ENCODE measurements at regions not wholly inside any gene's neighbourhood (a gene's known extent, or its start where the extent isn't known, plus 50 kb on each side); places are given as distances from the start of the nearest gene placed in this dataset.
"Not testable (repeated sequence)": the region's sequence is repeated elsewhere in the genome, so short reads cannot be mapped to it uniquely, and the experiment has no call there.

DNA sequence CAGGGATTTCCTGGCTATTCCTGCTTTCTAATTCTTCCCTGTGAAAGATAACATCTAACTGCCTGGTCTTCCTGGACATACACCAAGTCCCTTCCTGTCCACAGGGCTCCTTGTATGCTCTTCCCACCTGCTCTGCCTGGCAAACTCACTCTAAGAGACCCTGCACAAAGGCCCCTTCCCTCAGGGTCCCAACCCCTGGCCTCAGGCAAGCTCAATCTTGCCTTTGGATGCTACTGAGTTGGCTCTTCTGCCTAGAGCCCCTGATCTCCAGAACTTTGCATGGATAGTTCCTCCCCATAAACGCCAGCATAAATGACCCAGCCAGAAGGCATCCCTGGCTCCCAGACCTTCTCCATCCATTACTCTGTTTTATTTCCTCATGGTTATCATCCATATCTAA, 98.3 kb upstream of the OTOS start:
- WGBS (ENCODE audit: insufficient coverage): no CpG with 5 or more reads among the region's 1 CpG
- peaks cover 0 to 8% (median 0%) of the 10 kb centered on the region in 3 donors for H3K4me1 Mint-ChIP-seq

DNA sequence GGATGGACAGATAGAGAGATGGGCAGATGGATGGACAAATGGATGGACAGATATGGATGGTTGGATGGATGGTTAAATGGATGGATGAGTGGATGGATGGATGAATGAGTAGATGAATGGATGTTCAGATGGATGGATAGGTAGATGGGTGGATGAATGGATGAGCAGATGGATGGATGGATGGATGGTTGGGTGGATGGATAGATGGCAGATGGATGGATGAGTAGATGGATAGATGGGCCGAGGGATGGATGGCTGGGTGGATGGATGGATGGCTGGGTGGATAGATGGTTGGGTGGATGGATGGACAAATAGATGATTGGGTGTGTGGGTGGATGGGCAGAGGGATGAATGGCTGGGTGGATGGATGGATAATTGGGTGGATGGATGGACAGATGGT, 98.9 kb upstream of the OTOS start:
- peaks cover 0 to 4% (median 0%) of the 10 kb centered on the region in 3 donors for H3K4me1 Mint-ChIP-seq
- Histone ChIP-seq H3K4me1 (ENCODE audit: control insufficient read depth in 1 of 2, extremely low read depth in 1 of 2, insufficient read depth in 2 of 2, low read length in 2 of 2) (no peaks in the 10 kb centered on the region), H3K27me3 (replicated peaks in 1 of 2; ENCODE audit: control insufficient read depth in 2 of 2, extremely low read depth in 1 of 2, insufficient read depth in 2 of 2, low read length in 1 of 2) (peaks cover 0 to 6% of the 10 kb centered on the region in 2 experiments), H3K4me3 (ENCODE audit: control insufficient read depth in 1 of 2, extremely low read depth in 1 of 2, low read length in 1 of 2) (no peak overlapping the region), H3K36me3 (ENCODE audit: control insufficient read depth in 2 of 2, extremely low read depth in 1 of 2, insufficient read depth in 1 of 2, low read length in 1 of 2) (no peaks in the 10 kb centered on the region), H3K27ac (ENCODE audit: low read length) (no peak overlapping the region), H3K9me3 (no peaks in the 10 kb centered on the region)
- peaks cover 6 to 18% of the 10 kb centered on the region in 2 donors for H3K27me3 Mint-ChIP-seq
- H3K9me3 Mint-ChIP-seq: no peaks in the 10 kb centered on the region
- H3K36me3 Mint-ChIP-seq: no peaks in the 10 kb centered on the region
- ATAC-seq (replicated peaks in 1 of 4) (no peak), DNase-seq (no peak)
- no peak overlapping the region for H3K4me3 Mint-ChIP-seq
- POLR2A ChIA-PET: interaction anchor here in 1 of 2 donors (0.6 kb wide), 1 partner anchor 96 kb away, joined by 3 read pairs; no protein-coding TSS in a partner anchor
- WGBS (ENCODE audit: insufficient coverage): 79% methylated on average over 1 of the region's 1 CpG
- CTCF ChIA-PET: no interaction called here
- H3K27ac Mint-ChIP-seq: no peak overlapping the region

More for the DNA sequence above, 98.3 kb upstream of the OTOS start:
- no peak for DNase-seq
- H3K36me3 ChIP-seq (ENCODE audit: control insufficient read depth in 2 of 2, extremely low read depth in 1 of 2, insufficient read depth in 1 of 2, low read length in 1 of 2): no peaks in the 10 kb centered on the region
- H3K4me1 ChIP-seq (ENCODE audit: control insufficient read depth in 1 of 2, extremely low read depth in 1 of 2, insufficient read depth in 2 of 2, low read length in 2 of 2): peaks cover 0 to 4% of the 10 kb centered on the region in 2 experiments
- Mint-ChIP-seq H3K9me3 (no peaks in the 10 kb centered on the region), H3K4me3 (no peak overlapping the region), H3K27me3 (peaks cover 2 to 15% of the 10 kb centered on the region in 2 donors), H3K36me3 (no peaks in the 10 kb centered on the region), H3K27ac (no peak overlapping the region)
- ChIA-PET POLR2A (interaction anchor here in 1 of 2 donors (0.6 kb wide), 1 partner anchor 97 kb away, joined by 3 read pairs; no protein-coding TSS in a partner anchor), CTCF (no interaction called here)
- no peak overlapping the region for H3K27ac ChIP-seq (ENCODE audit: low read length)
- H3K27me3 ChIP-seq (replicated peaks in 1 of 2; ENCODE audit: control insufficient read depth in 2 of 2, extremely low read depth in 1 of 2, insufficient read depth in 2 of 2, low read length in 1 of 2): peaks cover 0 to 11% of the 10 kb centered on the region in 2 experiments
- ATAC-seq (replicated peaks in 1 of 4): no peak
- no peaks in the 10 kb centered on the region for H3K9me3 ChIP-seq
- no peak overlapping the region for H3K4me3 ChIP-seq (ENCODE audit: control insufficient read depth in 1 of 2, extremely low read depth in 1 of 2, low read length in 1 of 2)

DNA sequence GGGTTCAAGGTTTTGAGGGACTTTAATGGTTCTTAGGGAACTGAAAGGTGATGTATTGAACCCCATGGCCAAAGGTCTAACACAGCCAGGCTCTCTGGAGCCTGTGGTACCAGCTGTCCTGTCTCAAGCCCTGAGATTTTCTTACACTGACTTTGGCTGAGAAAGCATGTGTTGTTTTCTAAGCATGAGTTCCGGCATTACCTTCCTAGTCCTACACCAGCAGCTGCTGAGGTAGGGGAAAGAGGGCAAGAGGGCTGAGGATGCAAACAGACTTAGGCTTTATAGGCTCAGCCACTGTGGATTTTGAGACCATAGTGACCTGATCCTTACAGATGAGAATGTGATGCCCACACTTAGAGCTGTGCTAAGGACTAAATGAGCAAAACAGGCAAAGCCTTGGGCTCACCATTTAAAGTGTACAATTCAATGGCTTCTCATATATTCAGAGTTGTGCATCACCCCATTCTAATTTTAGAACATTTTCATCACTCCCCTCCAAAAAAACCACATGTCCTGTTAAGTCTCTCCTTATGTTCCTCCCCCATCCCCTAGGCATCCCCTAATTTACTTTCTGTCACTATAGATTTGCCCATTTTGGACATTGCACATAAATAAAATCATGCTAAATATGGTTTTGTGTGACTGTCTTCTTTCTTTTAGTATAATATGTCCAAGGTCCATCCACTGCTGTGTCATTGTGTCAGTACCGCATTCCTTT, 99.7 kb upstream of the OTOS start:
- ATAC-seq (replicated peaks in 1 of 4) (no peak), DNase-seq (no peak)
- H3K4me1 ChIP-seq (ENCODE audit: control insufficient read depth in 1 of 2, extremely low read depth in 1 of 2, insufficient read depth in 2 of 2, low read length in 2 of 2): no peaks in the 10 kb centered on the region
- no peaks in the 10 kb centered on the region for H3K4me1 Mint-ChIP-seq
- no CpG with 5 or more reads among the region's 2 CpGs for WGBS (ENCODE audit: insufficient coverage)
- H3K4me3 ChIP-seq (ENCODE audit: control insufficient read depth in 1 of 2, extremely low read depth in 1 of 2, low read length in 1 of 2): no peak overlapping the region
- H3K27me3 ChIP-seq (replicated peaks in 1 of 2; ENCODE audit: control insufficient read depth in 2 of 2, extremely low read depth in 1 of 2, insufficient read depth in 2 of 2, low read length in 1 of 2): peaks cover 0 to 12% of the 10 kb centered on the region in 2 experiments
- no peak overlapping the region for H3K27ac Mint-ChIP-seq
- H3K27ac ChIP-seq (ENCODE audit: low read length): no peak overlapping the region
- no peaks in the 10 kb centered on the region for H3K36me3 Mint-ChIP-seq
- no peaks in the 10 kb centered on the region for H3K9me3 ChIP-seq
- H3K9me3 Mint-ChIP-seq: no peaks in the 10 kb centered on the region
- POLR2A ChIA-PET: no interaction called here
- no peaks in the 10 kb centered on the region for H3K36me3 ChIP-seq (ENCODE audit: control insufficient read depth in 2 of 2, extremely low read depth in 1 of 2, insufficient read depth in 1 of 2, low read length in 1 of 2)
- H3K27me3 Mint-ChIP-seq: peaks cover 13 to 27% of the 10 kb centered on the region in 2 donors
- H3K4me3 Mint-ChIP-seq: no peak overlapping the region
- CTCF ChIA-PET: no interaction called here

DNA sequence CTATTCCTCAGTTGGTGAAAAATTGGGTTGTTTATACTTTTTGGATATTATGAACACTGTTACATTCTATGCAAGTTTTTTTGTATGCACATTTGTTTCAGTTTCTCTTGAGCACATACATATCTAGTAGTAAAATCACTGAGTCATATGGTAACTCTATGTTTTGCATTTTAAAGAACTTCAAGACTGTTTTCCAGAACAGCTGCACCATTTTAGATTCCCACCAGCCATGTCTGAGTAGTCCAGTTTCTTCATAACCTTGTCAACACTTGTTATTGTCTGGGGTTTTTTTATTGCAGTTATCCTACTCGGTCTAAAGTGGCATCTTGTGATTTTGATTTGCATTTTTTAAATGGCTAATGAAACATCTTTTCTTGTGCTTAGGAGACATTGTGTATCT, 100.3 kb upstream of the OTOS start:
- POLR2A ChIA-PET: no interaction called here
- Mint-ChIP-seq H3K4me3 (no peak overlapping the region), H3K4me1 (no peaks in the 10 kb centered on the region), H3K27ac (no peak overlapping the region), H3K9me3 (no peaks in the 10 kb centered on the region), H3K27me3 (peaks cover 15 to 29% of the 10 kb centered on the region in 2 donors), H3K36me3 (no peaks in the 10 kb centered on the region)
- ATAC-seq (replicated peaks in 1 of 4): no peak
- Histone ChIP-seq H3K27me3 (replicated peaks in 1 of 2; ENCODE audit: control insufficient read depth in 2 of 2, extremely low read depth in 1 of 2, insufficient read depth in 2 of 2, low read length in 1 of 2) (peaks cover 0 to 16% of the 10 kb centered on the region in 2 experiments), H3K4me1 (ENCODE audit: control insufficient read depth in 1 of 2, extremely low read depth in 1 of 2, insufficient read depth in 2 of 2, low read length in 2 of 2) (no peaks in the 10 kb centered on the region), H3K4me3 (ENCODE audit: control insufficient read depth in 1 of 2, extremely low read depth in 1 of 2, low read length in 1 of 2) (no peak overlapping the region), H3K27ac (ENCODE audit: low read length) (no peak overlapping the region), H3K9me3 (no peaks in the 10 kb centered on the region), H3K36me3 (ENCODE audit: control insufficient read depth in 2 of 2, extremely low read depth in 1 of 2, insufficient read depth in 1 of 2, low read length in 1 of 2) (no peaks in the 10 kb centered on the region)
- no peak for DNase-seq
- CTCF ChIA-PET: no interaction called here
- WGBS (ENCODE audit: insufficient coverage): no CpG with 5 or more reads among the region's 1 CpG

DNA sequence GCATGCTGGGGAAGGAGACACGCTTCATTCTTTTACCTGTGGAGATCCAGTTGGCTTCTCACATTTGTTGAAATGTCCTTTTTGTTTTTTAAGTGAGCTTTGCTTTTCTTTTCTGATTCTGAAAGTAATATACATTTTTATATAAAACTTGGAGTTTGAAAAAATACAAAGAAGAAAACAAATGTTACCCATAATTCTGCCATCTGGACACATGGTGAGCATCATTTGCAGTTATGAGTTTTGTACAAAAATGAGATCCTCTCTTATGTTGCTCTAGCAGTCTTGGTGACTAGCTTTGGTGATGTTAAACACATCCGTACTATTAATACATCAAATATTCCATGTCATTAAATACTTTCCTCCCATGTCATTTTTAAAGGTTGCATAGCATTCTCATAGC, 101.1 kb upstream of the OTOS start:
- Histone ChIP-seq H3K36me3 (ENCODE audit: control insufficient read depth in 2 of 2, extremely low read depth in 1 of 2, insufficient read depth in 1 of 2, low read length in 1 of 2) (no peaks in the 10 kb centered on the region), H3K27me3 (replicated peaks in 1 of 2; ENCODE audit: control insufficient read depth in 2 of 2, extremely low read depth in 1 of 2, insufficient read depth in 2 of 2, low read length in 1 of 2) (peaks cover 0 to 24% of the 10 kb centered on the region in 2 experiments), H3K4me3 (ENCODE audit: control insufficient read depth in 1 of 2, extremely low read depth in 1 of 2, low read length in 1 of 2) (no peak overlapping the region), H3K4me1 (ENCODE audit: control insufficient read depth in 1 of 2, extremely low read depth in 1 of 2, insufficient read depth in 2 of 2, low read length in 2 of 2) (no peaks in the 10 kb centered on the region), H3K27ac (ENCODE audit: low read length) (no peak overlapping the region), H3K9me3 (no peaks in the 10 kb centered on the region)
- DNase-seq: no peak
- no peaks in the 10 kb centered on the region for H3K4me1 Mint-ChIP-seq
- H3K4me3 Mint-ChIP-seq: no peak overlapping the region
- H3K36me3 Mint-ChIP-seq: peaks cover 2% of the 10 kb centered on the region
- ChIA-PET CTCF (interaction anchor here in 1 of 2 donors (1.1 kb wide), 1 partner anchor 8 kb away, joined by 4 read pairs; no protein-coding TSS in a partner anchor), POLR2A (no interaction called here)
- no peaks in the 10 kb centered on the region for H3K9me3 Mint-ChIP-seq
- ATAC-seq (replicated peaks in 1 of 4): no peak
- H3K27me3 Mint-ChIP-seq: peaks cover 21 to 35% of the 10 kb centered on the region in 2 donors
- WGBS (ENCODE audit: insufficient coverage): no CpG with 5 or more reads among the region's 2 CpGs
- H3K27ac Mint-ChIP-seq: no peak overlapping the region

DNA sequence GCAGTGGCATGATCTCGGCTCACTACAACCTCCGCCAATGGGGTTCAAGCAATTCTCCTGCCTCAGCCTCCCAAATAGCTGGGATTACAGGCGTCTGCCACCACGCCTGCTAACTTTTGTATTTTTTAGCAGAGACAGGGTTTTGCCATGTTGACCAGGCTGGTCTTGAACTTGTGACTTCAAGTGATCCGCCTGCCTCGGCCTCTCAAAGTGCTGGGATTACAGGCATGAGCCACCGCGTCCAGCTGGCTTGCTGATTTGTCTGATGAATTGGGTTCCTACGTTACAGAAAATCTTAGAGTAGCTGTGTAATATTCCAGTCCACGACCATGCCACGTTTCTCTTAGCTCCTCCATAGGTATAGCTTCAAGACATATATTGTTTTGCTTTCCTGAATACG, 102.6 kb upstream of the OTOS start:
- POLR2A ChIA-PET; H3K4me1 ChIP-seq (ENCODE audit: control insufficient read depth in 1 of 2, extremely low read depth in 1 of 2, insufficient read depth in 2 of 2, low read length in 2 of 2); ATAC-seq (replicated peaks in 1 of 4): not testable (repeated sequence)

More for the DNA sequence above, 102.6 kb upstream of the OTOS start:
- H3K36me3 ChIP-seq (ENCODE audit: control insufficient read depth in 2 of 2, extremely low read depth in 1 of 2, insufficient read depth in 1 of 2, low read length in 1 of 2); H3K9me3 ChIP-seq; H3K4me1 Mint-ChIP-seq; H3K27ac ChIP-seq (ENCODE audit: low read length); H3K4me3 Mint-ChIP-seq; CTCF ChIA-PET; DNase-seq; H3K4me3 ChIP-seq (ENCODE audit: control insufficient read depth in 1 of 2, extremely low read depth in 1 of 2, low read length in 1 of 2); H3K9me3 Mint-ChIP-seq; H3K36me3 Mint-ChIP-seq; H3K27ac Mint-ChIP-seq: not testable (repeated sequence)
- peaks cover 29 to 42% of the 10 kb centered on the region in 2 donors for H3K27me3 Mint-ChIP-seq
- H3K27me3 ChIP-seq (replicated peaks in 1 of 2; ENCODE audit: control insufficient read depth in 2 of 2, extremely low read depth in 1 of 2, insufficient read depth in 2 of 2, low read length in 1 of 2): peaks cover 0 to 32% of the 10 kb centered on the region in 2 experiments
- WGBS (ENCODE audit: insufficient coverage): 91% methylated on average over 6 of the region's 12 CpGs
